DOHH2 (cell line): ENCODE measurements at regions not wholly inside any gene's neighbourhood (a gene's known extent, or its start where the extent isn't known, plus 50 kb on each side); places are given as distances from the start of the nearest gene placed in this dataset.

Experiments
- H3F3A ChIP-seq: fragments of 200-600 bp; sonication (generic), shearing (Covaris generic); 2 replicates; pipeline ENCODE4 v1.6.0; 2016; ENCODE audit warnings: antibody characterized with exemption, mild to moderate bottlenecking; ENCODE audit not compliant: control insufficient read depth, insufficient read depth
- H3K27ac ChIP-seq: fragments of 200-600 bp; sonication (generic); 2 replicates; pipeline ENCODE4 v1.5.1; 2014; ENCODE audit warnings: low read depth, mild to moderate bottlenecking, low read length, moderate library complexity
- H3K27me3 ChIP-seq: fragments of 200-600 bp; sonication (generic); 2 replicates; pipeline ENCODE4 v1.6.1; 2014; ENCODE audit warnings: mild to moderate bottlenecking, low read length, mixed read lengths; ENCODE audit not compliant: control insufficient read depth
- H3K36me3 ChIP-seq: fragments of 200-600 bp; sonication (generic); 2 replicates; pipeline ENCODE4 v1.6.1; 2014; ENCODE audit warnings: mild to moderate bottlenecking, low read length, moderate library complexity, mixed read lengths; ENCODE audit not compliant: control insufficient read depth
- H3K4me1 ChIP-seq: fragments of 200-600 bp; sonication (generic); 2 replicates; pipeline ENCODE4 v1.6.1; 2014; ENCODE audit warnings: mild to moderate bottlenecking, low read length, mixed read lengths; ENCODE audit not compliant: control insufficient read depth
- H3K4me2 ChIP-seq: fragments of 200-600 bp; sonication (generic); 2 replicates; pipeline ENCODE4 v1.6.0; 2014; ENCODE audit warnings: mild to moderate bottlenecking, low read length, moderate library complexity
- H3K4me3 ChIP-seq: fragments of 200-600 bp; sonication (generic); 2 replicates; pipeline ENCODE4 v1.5.1; 2014; ENCODE audit warnings: mild to moderate bottlenecking, low read length, mixed read lengths
- H3K79me2 ChIP-seq: fragments of 200-600 bp; sonication (generic); 2 replicates; pipeline ENCODE4 v1.6.1; 2014; ENCODE audit warnings: mild to moderate bottlenecking, low read length, mixed read lengths; ENCODE audit not compliant: control insufficient read depth
- H3K9me2 ChIP-seq: fragments of 200-600 bp; sonication (generic); replicated peaks from 2 replicates; pipeline ENCODE4 v1.6.1; 2014; ENCODE audit warnings: mild to moderate bottlenecking, low read length, mixed read lengths; ENCODE audit not compliant: control insufficient read depth
- H3K9me3 ChIP-seq: fragments of 200-600 bp; sonication (generic); 2 replicates; pipeline ENCODE4 v1.6.1; 2014; ENCODE audit warnings: antibody characterized with exemption, low read length, mixed read lengths; ENCODE audit not compliant: control insufficient read depth, insufficient read depth
- H4K20me1 ChIP-seq: fragments of 200-600 bp; sonication (generic); 2 replicates; pipeline ENCODE4 v1.6.0; 2014; ENCODE audit warnings: low read depth, mild to moderate bottlenecking, antibody characterized with exemption, low read length, moderate library complexity; ENCODE audit not compliant: control insufficient read depth, insufficient read depth
- EZH2phosphoT487 ChIP-seq: fragments of 200-600 bp; sonication (generic); IDR thresholded peaks from 2 replicates; pipeline ENCODE4 v1.6.1; 2017; ENCODE audit warnings: borderline replicate concordance, mild to moderate bottlenecking, antibody characterized with exemption, low read length, moderate library complexity, mixed read lengths
- TF ChIP-seq, protein P1 (sequence below): fragments of 200-600 bp; sonication (generic); IDR thresholded peaks from one replicate; pipeline ENCODE4 v1.5.1; 2014; ENCODE audit warnings: antibody characterized with exemption, mild to moderate bottlenecking, low read depth, low read length; ENCODE audit not compliant: poor library complexity, severe bottlenecking

- Histone ChIP-seq H3K36me3 (no peaks in the 10 kb centered on the region), H3K27ac (no peak overlapping the region), H3K4me1 (no peaks in the 10 kb centered on the region), H4K20me1 (no peaks in the 10 kb centered on the region), H3K9me3 (no peaks in the 10 kb centered on the region), H3K9me2 (no peaks in the 10 kb centered on the region), H3K4me2 (no peak overlapping the region), H3K27me3 (no peaks in the 10 kb centered on the region), H3K4me3 (no peak overlapping the region), H3F3A (no peaks in the 10 kb centered on the region), H3K79me2 (no peaks in the 10 kb centered on the region)
- no peak for TF ChIP-seq EZH2phosphoT487
Measured at GRCh38 chr14:56057071-56057741, 61.0 kb upstream of the PELI2 start.

DNA sequence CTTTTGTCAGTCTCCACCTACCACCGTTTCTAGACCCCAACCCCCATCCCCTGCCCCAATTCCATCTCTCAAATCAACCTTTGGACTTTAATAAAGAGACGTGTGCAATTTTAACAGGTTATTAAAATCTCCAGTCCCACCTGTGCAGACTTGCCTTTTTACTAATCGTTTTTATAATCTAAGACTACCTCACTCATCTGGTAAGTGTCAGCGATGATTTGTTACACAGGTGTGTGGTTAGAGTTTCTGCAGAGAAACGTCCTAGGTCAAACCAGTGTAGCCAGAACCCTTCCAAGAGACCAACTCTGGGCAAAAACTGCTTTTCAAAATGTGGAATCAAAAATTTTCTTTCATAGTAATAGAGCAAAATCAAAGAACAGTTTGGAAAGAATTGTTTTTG is 60.4 kb upstream of the PELI2 start:
- no peaks in the 10 kb centered on the region for H3K36me3 ChIP-seq
- TF ChIP-seq, protein P1, sequence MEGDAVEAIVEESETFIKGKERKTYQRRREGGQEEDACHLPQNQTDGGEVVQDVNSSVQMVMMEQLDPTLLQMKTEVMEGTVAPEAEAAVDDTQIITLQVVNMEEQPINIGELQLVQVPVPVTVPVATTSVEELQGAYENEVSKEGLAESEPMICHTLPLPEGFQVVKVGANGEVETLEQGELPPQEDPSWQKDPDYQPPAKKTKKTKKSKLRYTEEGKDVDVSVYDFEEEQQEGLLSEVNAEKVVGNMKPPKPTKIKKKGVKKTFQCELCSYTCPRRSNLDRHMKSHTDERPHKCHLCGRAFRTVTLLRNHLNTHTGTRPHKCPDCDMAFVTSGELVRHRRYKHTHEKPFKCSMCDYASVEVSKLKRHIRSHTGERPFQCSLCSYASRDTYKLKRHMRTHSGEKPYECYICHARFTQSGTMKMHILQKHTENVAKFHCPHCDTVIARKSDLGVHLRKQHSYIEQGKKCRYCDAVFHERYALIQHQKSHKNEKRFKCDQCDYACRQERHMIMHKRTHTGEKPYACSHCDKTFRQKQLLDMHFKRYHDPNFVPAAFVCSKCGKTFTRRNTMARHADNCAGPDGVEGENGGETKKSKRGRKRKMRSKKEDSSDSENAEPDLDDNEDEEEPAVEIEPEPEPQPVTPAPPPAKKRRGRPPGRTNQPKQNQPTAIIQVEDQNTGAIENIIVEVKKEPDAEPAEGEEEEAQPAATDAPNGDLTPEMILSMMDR, result no peak
- no peak for TF ChIP-seq EZH2phosphoT487
- H3K27ac ChIP-seq, result no peak overlapping the region
- no peaks in the 10 kb centered on the region for H3K9me3 ChIP-seq
- H3F3A ChIP-seq, result no peaks in the 10 kb centered on the region
- no peak overlapping the region for H3K4me2 ChIP-seq
- H3K9me2 ChIP-seq, result no peaks in the 10 kb centered on the region
- no peaks in the 10 kb centered on the region for H3K79me2 ChIP-seq
- no peak overlapping the region for H3K4me3 ChIP-seq
- H4K20me1 ChIP-seq, result no peaks in the 10 kb centered on the region
- H3K4me1 ChIP-seq, result no peaks in the 10 kb centered on the region
- no peaks in the 10 kb centered on the region for H3K27me3 ChIP-seq

DNA sequence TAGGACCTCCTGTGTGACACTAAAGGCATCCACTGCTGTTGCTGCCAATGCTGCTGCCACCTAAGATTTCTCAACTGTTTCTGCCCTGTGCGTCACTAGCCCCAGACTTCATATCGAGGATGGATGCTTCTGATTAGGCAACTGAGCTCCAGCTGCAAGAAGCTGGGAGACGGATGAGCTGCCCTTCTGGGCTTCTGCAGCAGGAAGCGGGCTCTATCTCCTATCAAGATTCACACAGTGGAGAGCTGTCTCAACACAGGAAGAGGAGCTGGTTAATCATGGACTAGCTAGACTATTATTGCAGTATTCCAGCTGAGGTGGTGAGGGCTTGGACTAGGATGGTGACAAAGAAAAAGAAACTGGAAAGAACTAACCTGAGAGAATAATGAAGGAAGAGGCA is 59.2 kb upstream of the PELI2 start:
- H3K9me3 ChIP-seq, result no peaks in the 10 kb centered on the region
- H3K4me1 ChIP-seq, result no peaks in the 10 kb centered on the region
- H3K4me2 ChIP-seq, result no peak overlapping the region
- H3K27me3 ChIP-seq, result no peaks in the 10 kb centered on the region
- H3K9me2 ChIP-seq, result no peaks in the 10 kb centered on the region
- no peaks in the 10 kb centered on the region for H4K20me1 ChIP-seq
- H3K79me2 ChIP-seq, result no peaks in the 10 kb centered on the region
- H3F3A ChIP-seq, result no peaks in the 10 kb centered on the region
- no peak overlapping the region for H3K27ac ChIP-seq
- H3K4me3 ChIP-seq, result no peak overlapping the region
- TF ChIP-seq EZH2phosphoT487, result no peak
- TF ChIP-seq, protein P1, result no peak
- H3K36me3 ChIP-seq, result no peaks in the 10 kb centered on the region

GRCh38 chr14:56061051-56061450 is 57.2 kb upstream of the PELI2 start:
- Histone ChIP-seq H3K36me3 (no peaks in the 10 kb centered on the region), H3K4me3 (no peak overlapping the region), H3K79me2 (no peaks in the 10 kb centered on the region), H3K27ac (no peak overlapping the region), H3K27me3 (no peaks in the 10 kb centered on the region), H3F3A (no peaks in the 10 kb centered on the region), H3K9me3 (no peaks in the 10 kb centered on the region), H3K4me1 (no peaks in the 10 kb centered on the region), H4K20me1 (no peaks in the 10 kb centered on the region), H3K9me2 (no peaks in the 10 kb centered on the region), H3K4me2 (no peak overlapping the region)
- TF ChIP-seq EZH2phosphoT487, result no peak
- TF ChIP-seq, protein P1, result no peak
